ENCODE measurements at regions not wholly inside any gene's neighbourhood (a gene's known extent, or its start where the extent isn't known, plus 50 kb on each side); places are given as distances from the start of the nearest gene placed in this dataset.

DNA sequence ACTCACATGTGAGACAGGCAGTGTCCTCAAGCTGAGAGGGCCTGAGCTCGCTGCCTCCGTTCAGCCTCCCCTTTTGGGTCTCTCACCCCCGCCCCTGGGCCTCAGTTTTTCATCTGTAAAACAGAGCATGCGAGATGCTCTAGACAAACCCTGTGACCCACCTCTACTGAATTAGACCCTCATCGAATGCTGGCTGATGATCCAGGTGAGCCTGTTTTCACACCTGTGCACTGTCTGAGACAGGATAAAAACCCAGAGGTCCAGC, 102.1 kb downstream of the PDGFA start:
- no peak for TF ChIP-seq ZNF335 (tag by site-specific recombination; conservative IDR thresholded peaks at IDR 0.05)
- TF ChIP-seq ZNF580 (tag by site-specific recombination; IDR thresholded peaks at IDR 0.05) = no peak
- TF ChIP-seq KLF9 (tag by site-specific recombination; IDR thresholded peaks at IDR 0.05; ENCODE audit: low read depth) = no peak
- TF ChIP-seq ZSCAN30 (tag by site-specific recombination; IDR thresholded peaks at IDR 0.05) = no peak

Measured in HEK293 (cell line).